GM21529 (cell line): ENCODE measurements at regions not wholly inside any gene's neighbourhood (a gene's known extent, or its start where the extent isn't known, plus 50 kb on each side); places are given as distances from the start of the nearest gene placed in this dataset.

Experiments used
- ATAC-seq: cut with Tn5 transposase; IDR thresholded peaks from one replicate; pipeline ENCODE4 v1.9.1; 2021; ENCODE audit not compliant: unreplicated experiment

DNA sequence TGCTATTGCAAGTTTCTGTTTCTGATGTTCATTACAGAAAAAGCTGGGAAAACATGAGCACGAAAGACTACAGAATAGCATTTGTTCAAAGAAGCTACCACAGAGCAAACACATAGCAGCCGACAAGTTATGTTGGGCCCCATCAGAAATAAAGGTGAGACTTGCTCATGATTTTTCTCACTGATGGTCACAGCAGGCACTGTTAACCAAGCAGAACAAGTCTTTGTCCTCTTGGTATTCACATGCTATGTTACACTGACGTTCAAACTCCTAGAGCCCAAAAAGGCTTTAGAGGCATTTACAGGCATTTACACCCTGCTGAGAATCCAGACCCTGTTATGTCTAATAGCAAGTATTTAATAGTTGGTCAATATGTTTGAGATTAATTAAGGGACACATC is 235.0 kb upstream of the HNMT start:
- no peak for ATAC-seq

GRCh38 chr2:137737559-137737958 is 226.7 kb upstream of the HNMT start:
- ATAC-seq = no peak

- ATAC-seq = no peak
Measured at GRCh38 chr2:137741784-137742362, 222.4 kb upstream of the HNMT start.

- ATAC-seq = no peak
Measured at GRCh38 chr2:137747509-137747908, 216.8 kb upstream of the HNMT start.

DNA sequence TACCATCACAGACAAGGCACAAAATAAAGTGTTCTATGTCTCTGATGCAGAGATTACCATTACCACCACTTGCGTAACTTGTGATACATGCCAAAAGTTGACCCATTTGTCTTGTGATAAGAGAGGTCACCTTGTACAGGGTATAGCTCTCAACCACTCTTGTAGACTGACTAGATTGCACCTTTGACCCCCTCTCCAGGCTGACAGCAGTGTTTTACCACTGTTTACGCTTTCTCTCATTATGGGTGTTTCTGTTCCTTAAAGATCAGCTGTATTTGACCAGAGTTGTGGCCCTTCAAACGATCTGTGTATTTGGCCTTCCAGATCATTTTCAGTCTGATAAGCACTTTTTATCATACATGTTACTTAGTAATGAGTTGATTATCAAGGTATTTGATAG is 215.7 kb upstream of the HNMT start:
- no peak for ATAC-seq

DNA sequence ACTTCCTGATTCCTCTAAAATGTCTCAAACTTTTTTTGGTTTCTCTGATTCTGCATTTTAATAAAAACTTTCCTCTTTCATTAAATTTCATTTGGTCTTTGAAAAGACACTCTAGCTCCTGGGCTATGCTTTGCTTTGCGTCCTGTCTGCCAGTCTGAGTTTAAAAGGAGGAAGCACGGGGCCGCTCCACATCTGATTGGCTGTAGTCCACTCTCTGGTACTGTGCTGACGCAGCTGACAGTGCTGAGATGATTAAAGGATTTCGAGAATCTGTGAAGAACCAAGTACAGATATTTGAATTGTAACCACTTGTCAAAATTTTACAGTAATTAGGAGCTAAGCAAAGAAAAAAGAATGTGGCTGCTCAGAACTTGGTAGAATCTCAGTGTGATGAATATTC is 199.6 kb upstream of the HNMT start:
- ATAC-seq = no peak

GRCh38 chr2:137769406-137769805 is 194.9 kb upstream of the HNMT start:
- ATAC-seq = no peak

- no peak for ATAC-seq
Measured at GRCh38 chr2:137770166-137770565, 194.1 kb upstream of the HNMT start.

- ATAC-seq = no peak
Measured at GRCh38 chr2:137771064-137771463, 193.2 kb upstream of the HNMT start.

DNA sequence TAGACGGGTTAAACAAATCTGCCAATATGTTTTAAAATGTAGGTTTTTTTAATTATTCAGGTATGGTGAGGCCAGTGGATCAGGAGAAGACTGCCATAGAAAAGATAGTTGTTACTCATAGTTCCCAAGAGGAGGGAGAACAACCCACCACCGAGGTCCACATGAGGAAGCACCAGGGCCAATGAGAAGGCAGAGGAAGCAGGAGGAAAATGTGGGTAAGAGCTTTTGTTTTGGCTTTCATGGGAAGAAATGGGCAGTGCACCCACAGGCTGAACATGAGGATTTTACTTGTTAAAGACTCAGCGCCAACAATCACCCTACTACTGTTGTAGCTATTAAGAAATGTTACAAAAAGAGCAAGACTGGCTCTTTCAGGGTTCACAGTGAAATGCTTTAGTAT is 191.8 kb upstream of the HNMT start:
- no peak for ATAC-seq

DNA sequence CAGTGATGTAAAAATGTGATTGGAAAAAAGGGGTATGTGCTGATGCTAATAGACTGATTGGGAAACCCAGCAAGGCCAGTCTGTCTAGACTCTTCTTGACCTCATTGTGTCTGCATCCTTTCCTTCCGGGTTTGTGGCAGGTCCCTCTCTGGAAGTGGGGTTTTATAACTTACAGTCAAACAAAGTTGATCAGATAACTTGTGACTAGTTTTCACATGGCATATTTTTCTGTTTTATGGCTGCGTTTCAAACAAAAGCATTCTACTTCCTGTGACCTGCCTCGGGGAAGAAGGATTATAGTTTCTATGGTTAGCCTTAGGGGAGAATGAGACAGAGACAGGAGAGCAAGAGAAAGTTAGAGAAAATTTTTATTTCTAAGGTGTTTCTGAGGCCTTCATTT is 188.7 kb upstream of the HNMT start:
- no peak for ATAC-seq

DNA sequence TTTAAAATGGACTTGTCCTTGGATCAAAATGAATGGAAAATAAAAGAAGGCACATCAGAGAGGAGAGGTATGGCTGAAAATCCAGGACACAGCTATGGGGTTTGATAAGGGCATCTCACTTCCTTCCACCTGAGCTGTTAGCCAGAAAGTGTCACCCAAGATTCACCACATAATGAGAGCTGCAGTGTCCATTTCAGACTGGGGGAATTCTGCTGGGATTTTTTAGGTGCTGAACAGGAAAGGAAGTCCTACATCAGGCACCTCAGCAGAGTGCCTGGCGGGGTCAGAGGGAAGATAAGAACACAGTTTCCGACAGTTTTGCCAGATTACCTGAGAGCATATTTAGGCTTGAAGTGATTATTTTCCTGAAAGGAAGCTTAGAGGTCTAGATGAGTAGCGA is 187.6 kb upstream of the HNMT start:
- no peak for ATAC-seq

DNA sequence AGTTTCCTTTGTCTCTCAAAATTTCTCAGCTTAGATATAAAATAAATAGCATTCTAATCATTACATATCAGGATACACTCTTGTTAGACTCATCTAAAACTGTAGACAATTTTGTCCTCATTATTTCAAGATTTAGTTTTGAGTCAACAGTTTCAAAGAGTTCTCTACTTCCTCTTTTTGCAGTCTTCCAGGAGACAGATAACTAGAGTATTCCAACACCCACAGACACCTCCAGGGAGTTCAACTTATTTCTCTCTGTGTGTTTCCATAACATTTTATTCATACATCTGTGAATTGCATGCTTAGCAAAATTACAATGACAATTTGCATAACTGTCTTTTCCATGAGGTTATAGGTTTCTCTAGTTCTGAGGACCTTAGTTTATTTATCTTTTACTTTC is 166.6 kb upstream of the HNMT start:
- ATAC-seq = peak; percentile 74

GRCh38 chr2:137799600-137799999 is 164.7 kb upstream of the HNMT start:
- no peak for ATAC-seq

- ATAC-seq = no peak
Measured at GRCh38 chr2:137800386-137800785, 163.9 kb upstream of the HNMT start.

- no peak for ATAC-seq
Measured at GRCh38 chr2:137801228-137801627, 163.0 kb upstream of the HNMT start.

DNA sequence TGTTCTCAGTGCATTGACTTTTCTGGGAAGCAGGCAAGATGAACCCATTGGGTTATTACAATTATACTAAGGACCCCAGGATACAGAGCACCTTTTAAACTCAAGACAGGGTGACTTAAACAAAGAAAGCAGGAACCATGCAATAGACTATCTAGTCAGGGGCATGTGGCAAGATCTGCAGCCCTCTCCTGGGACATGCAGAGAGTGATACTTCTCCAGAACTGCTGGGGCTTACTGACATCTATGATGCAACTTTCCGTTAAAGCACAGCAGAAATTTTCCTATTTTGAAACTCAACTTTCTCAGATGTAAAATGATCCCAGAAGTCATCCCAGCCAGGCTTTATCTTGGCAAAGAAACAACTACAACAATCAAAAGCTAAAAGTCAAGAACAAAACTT is 162.2 kb upstream of the HNMT start:
- no peak for ATAC-seq

GRCh38 chr2:137806068-137806805 is 158.0 kb upstream of the HNMT start:
- ATAC-seq = no peak

- no peak for ATAC-seq
Measured at GRCh38 chr2:137809252-137809651, 155.0 kb upstream of the HNMT start.

- ATAC-seq = no peak
Measured at GRCh38 chr2:137809837-137810236, 154.4 kb upstream of the HNMT start.

DNA sequence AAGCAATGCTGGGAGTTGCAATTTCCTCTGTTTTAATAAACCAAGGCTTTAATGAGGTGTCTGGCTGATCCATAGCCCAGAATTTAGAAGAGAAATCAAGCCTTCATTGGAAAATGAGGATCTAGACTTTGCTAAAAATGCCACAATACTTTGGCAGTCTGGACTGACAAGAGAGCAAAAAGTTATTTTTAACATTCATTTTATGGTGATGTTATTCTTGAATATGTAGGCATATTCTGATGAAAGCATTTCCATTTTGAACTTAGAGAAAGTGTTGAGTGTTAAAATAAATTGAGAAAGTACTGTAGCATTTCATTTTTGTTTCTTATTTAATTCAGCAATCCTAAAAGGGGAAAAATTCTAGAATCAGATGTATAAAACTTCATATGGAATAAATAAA is 151.8 kb upstream of the HNMT start:
- no peak for ATAC-seq

- ATAC-seq = no peak
Measured at GRCh38 chr2:137813176-137813575, 151.1 kb upstream of the HNMT start.

GRCh38 chr2:137817058-137817457 is 147.2 kb upstream of the HNMT start:
- no peak for ATAC-seq
